Trophoblast cell (in vitro differentiated cells and primary cell): ENCODE measurements at regions not wholly inside any gene's neighbourhood (a gene's known extent, or its start where the extent isn't known, plus 50 kb on each side); places are given as distances from the start of the nearest gene placed in this dataset.

Experiments used
- DNase-seq, 2 donors: peaks; one replicate each; pipeline ENCODE4 v3.0.0-alpha.2; 2016
- H2AFZ ChIP-seq: 2 replicates; pipeline ENCODE4 v1.6.1; 2013; ENCODE audit warnings: low read length, moderate library complexity, mild to moderate bottlenecking; ENCODE audit not compliant: insufficient read depth, poor library complexity
- H2AK5ac ChIP-seq: 2 replicates; pipeline ENCODE4 v1.6.1; 2013; ENCODE audit warnings: mild to moderate bottlenecking, low read length
- H2BK120ac ChIP-seq: 2 replicates; pipeline ENCODE4 v1.6.1; 2013; ENCODE audit warnings: low read length, mild to moderate bottlenecking, moderate library complexity; ENCODE audit not compliant: insufficient read depth, poor library complexity
- H2BK12ac ChIP-seq: 2 replicates; pipeline ENCODE4 v1.6.1; 2013; ENCODE audit warnings: mild to moderate bottlenecking, low read length, moderate library complexity
- H2BK5ac ChIP-seq: 2 replicates; pipeline ENCODE4 v1.6.1; 2013; ENCODE audit warnings: low read length, low read depth, moderate library complexity, mild to moderate bottlenecking; ENCODE audit not compliant: poor library complexity
- H3K14ac ChIP-seq: 2 replicates; pipeline ENCODE4 v1.6.1; 2013; ENCODE audit warnings: mild to moderate bottlenecking, low read length
- H3K18ac ChIP-seq: 2 replicates; pipeline ENCODE4 v1.6.1; 2013; ENCODE audit warnings: mild to moderate bottlenecking, low read length
- H3K23ac ChIP-seq: 2 replicates; pipeline ENCODE4 v1.6.1; 2013; ENCODE audit warnings: low read length
- H3K27ac ChIP-seq: 2 replicates; pipeline ENCODE4 v1.5.1; 2013; ENCODE audit warnings: low read depth, mild to moderate bottlenecking, inconsistent platforms, low read length, moderate library complexity
- H3K27me3 ChIP-seq: 2 replicates; pipeline ENCODE4 v1.6.1; 2013; ENCODE audit warnings: inconsistent platforms, mild to moderate bottlenecking, low read length, moderate library complexity; ENCODE audit not compliant: insufficient read depth
- H3K36me3 ChIP-seq, 2 experiments: 1 replicate in 1 of 2; 2 replicates in 1 of 2; pipeline ENCODE4 v1.6.1; 2013; ENCODE audit warnings: low read length in 2 of 2, mild to moderate bottlenecking in 2 of 2, moderate library complexity in 1 of 2; ENCODE audit not compliant: insufficient read depth in 2 of 2, control insufficient read depth in 1 of 2
- H3K4ac ChIP-seq: 2 replicates; pipeline ENCODE4 v1.6.1; 2013; ENCODE audit warnings: low read depth, mild to moderate bottlenecking, low read length, moderate library complexity
- H3K4me1 ChIP-seq, 2 experiments: 1 replicate in 1 of 2; 2 replicates in 1 of 2; pipeline ENCODE4 v1.6.1; 2013; ENCODE audit warnings: low read length in 2 of 2, mild to moderate bottlenecking in 2 of 2, moderate library complexity in 1 of 2; ENCODE audit not compliant: insufficient read depth in 2 of 2, control insufficient read depth in 1 of 2
- H3K4me2 ChIP-seq: 2 replicates; pipeline ENCODE4 v1.6.1; 2013; ENCODE audit warnings: inconsistent platforms, mild to moderate bottlenecking, low read length, moderate library complexity
- H3K4me3 ChIP-seq: 2 replicates; pipeline ENCODE4 v1.5.1; 2013; ENCODE audit warnings: mild to moderate bottlenecking, low read depth, low read length, inconsistent platforms
- H3K79me1 ChIP-seq: one replicate; pipeline ENCODE4 v1.6.1; 2013; ENCODE audit warnings: low read length
- H3K79me2 ChIP-seq: 2 replicates; pipeline ENCODE4 v1.6.1; 2013; ENCODE audit warnings: low read length, mild to moderate bottlenecking; ENCODE audit not compliant: control insufficient read depth, insufficient read depth, poor library complexity
- H3K9ac ChIP-seq: 2 replicates; pipeline ENCODE4 v1.6.1; 2013; ENCODE audit warnings: mild to moderate bottlenecking, low read length
- H3K9me3 ChIP-seq: 2 replicates; pipeline ENCODE4 v1.6.1; 2013; ENCODE audit warnings: low read depth, mild to moderate bottlenecking, control low read depth, inconsistent platforms, low read length; ENCODE audit not compliant: insufficient read depth
- H4K12ac ChIP-seq: 2 replicates; pipeline ENCODE4 v1.6.1; 2013; ENCODE audit warnings: low read depth, mild to moderate bottlenecking, low read length, moderate library complexity
- H4K8ac ChIP-seq: 2 replicates; pipeline ENCODE4 v1.6.1; 2013; ENCODE audit warnings: low read depth, mild to moderate bottlenecking, low read length, moderate library complexity
- H4K91ac ChIP-seq: one replicate; pipeline ENCODE4 v1.6.1; 2013; ENCODE audit warnings: low read depth, mild to moderate bottlenecking, low read length, moderate library complexity
- WGBS: extraction: QIAGEN DNeasy Blood & Tissue Kit; methylation state at CpG from one replicate; pipeline ENCODE4 v1.1.7; 2013; ENCODE audit warnings: missing lambda C conversion rate; ENCODE audit not compliant: insufficient read length, insufficient coverage; ENCODE audit errors: extremely low coverage; 5-methylcytosine and 5-hydroxymethylcytosine counted together

DNA sequence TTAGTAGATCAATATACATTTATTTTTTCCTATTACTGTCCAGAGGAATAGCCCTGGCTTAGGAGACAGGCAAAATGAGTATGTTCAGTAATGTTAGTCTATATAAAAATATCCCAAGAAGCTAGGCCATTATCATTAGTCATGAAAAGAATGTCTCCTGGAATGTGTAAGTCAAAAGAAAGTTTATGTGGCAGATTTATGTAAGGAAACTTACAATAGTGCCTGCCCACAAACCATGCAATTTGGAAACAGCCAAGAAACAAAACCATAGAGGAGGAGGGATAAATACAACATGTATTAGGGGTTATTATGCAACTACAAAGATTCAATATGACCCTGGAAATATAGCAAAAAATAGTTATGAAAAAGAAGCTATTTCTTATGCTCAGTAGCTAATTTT, 96.3 kb downstream of the NOL4 start:
- no peak overlapping the region for H2BK12ac ChIP-seq
- no peak overlapping the region for H3K4me3 ChIP-seq
- no peak overlapping the region for H4K12ac ChIP-seq
- no peak overlapping the region for H3K4me2 ChIP-seq
- H4K91ac ChIP-seq = no peak overlapping the region
- no peak overlapping the region for H3K23ac ChIP-seq
- H2AK5ac ChIP-seq = no peak overlapping the region
- peak in 1 of 2 donors; percentile 50 for DNase-seq
- H2BK120ac ChIP-seq = no peak overlapping the region
- no peak overlapping the region for H3K18ac ChIP-seq
- no peak overlapping the region for H3K27ac ChIP-seq
- no peak overlapping the region for H2BK5ac ChIP-seq
- H3K9ac ChIP-seq = no peak overlapping the region
- H3K79me2 ChIP-seq = no peaks in the 10 kb centered on the region
- H3K4ac ChIP-seq = no peak overlapping the region
- H2AFZ ChIP-seq = no peak overlapping the region
- no peaks in the 10 kb centered on the region for H3K79me1 ChIP-seq
- H3K9me3 ChIP-seq = no peaks in the 10 kb centered on the region
- no peaks in the 10 kb centered on the region for H3K4me1 ChIP-seq
- no peaks in the 10 kb centered on the region for H3K27me3 ChIP-seq
- no peak overlapping the region for H3K14ac ChIP-seq
- H4K8ac ChIP-seq = no peak overlapping the region
- H3K36me3 ChIP-seq = no peaks in the 10 kb centered on the region

DNA sequence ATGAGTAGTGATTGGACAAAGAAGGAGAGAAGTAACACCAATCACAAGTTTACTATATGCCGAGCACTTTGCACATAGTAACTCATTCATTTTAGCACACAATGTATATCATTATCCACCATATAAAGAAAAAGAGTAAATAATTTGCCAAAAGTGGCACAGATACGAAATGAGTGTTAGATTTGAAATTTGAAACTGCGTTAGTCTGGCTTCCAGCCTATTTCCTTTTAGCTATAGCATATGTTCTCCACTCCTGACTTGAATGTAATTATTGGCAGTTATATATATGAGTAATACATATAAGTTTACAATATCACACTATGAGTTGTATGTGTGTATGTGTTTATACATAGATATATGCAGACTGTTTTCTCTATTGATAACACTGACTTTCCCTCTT, 98.6 kb downstream of the NOL4 start:
- no peak overlapping the region for H2AFZ ChIP-seq
- H3K23ac ChIP-seq = no peak overlapping the region
- no CpG with 5 or more reads among the region's 3 CpGs for WGBS
- H2BK120ac ChIP-seq = no peak overlapping the region
- no peak overlapping the region for H2BK5ac ChIP-seq
- no peak overlapping the region for H3K4me3 ChIP-seq
- H3K14ac ChIP-seq = no peak overlapping the region
- no peak overlapping the region for H3K4me2 ChIP-seq
- no peak overlapping the region for H3K27ac ChIP-seq
- no peak for DNase-seq
- H3K9ac ChIP-seq = no peak overlapping the region
- H2BK12ac ChIP-seq = no peak overlapping the region
- no peak overlapping the region for H3K18ac ChIP-seq
- no peak overlapping the region for H4K8ac ChIP-seq
- no peak overlapping the region for H4K91ac ChIP-seq
- H2AK5ac ChIP-seq = no peak overlapping the region
- peaks cover 0 to 3% of the 10 kb centered on the region in 2 experiments for H3K4me1 ChIP-seq
- H3K36me3 ChIP-seq = no peaks in the 10 kb centered on the region
- no peaks in the 10 kb centered on the region for H3K9me3 ChIP-seq
- no peaks in the 10 kb centered on the region for H3K27me3 ChIP-seq
- H4K12ac ChIP-seq = no peak overlapping the region
- no peaks in the 10 kb centered on the region for H3K79me1 ChIP-seq
- H3K4ac ChIP-seq = no peak overlapping the region
- no peaks in the 10 kb centered on the region for H3K79me2 ChIP-seq

DNA sequence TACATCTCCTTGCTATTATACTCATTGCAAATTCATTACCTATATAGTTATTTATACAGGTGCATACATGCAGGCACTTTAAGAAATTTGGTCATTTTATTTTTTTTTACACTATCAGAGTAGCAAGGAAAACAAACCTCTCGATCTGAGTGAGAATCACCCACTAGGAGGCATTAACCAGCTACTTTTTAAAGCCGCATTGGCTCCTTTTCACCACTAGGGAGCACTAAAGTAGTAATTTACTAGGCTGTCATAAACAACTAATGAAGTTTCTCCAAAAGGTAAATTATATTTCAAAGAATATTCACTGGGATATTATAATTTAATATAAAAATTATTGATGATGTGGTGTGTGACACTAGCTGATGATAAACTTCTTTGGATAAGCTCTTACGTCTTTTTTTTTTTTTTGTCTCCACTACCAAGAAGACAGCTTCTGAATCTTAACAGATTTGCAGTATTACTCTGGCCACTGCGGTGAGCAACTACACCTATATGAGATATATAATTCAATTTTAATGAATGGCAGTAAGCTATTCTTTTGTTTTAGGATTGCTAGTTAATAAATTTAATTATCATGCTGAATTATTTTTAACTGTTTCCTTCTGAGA, 101.9 kb downstream of the NOL4 start:
- Histone ChIP-seq H2BK12ac (no peak overlapping the region), H3K4me2 (no peak overlapping the region), H4K91ac (no peak overlapping the region), H3K27me3 (no peaks in the 10 kb centered on the region), H3K36me3 (no peaks in the 10 kb centered on the region), H3K23ac (no peak overlapping the region), H2AFZ (no peak overlapping the region), H3K18ac (no peak overlapping the region), H3K9ac (no peak overlapping the region), H3K79me2 (no peaks in the 10 kb centered on the region), H4K12ac (no peak overlapping the region), H3K4me3 (no peak overlapping the region), H3K4ac (no peak overlapping the region), H2BK120ac (no peak overlapping the region), H3K27ac (no peak overlapping the region), H2AK5ac (no peak overlapping the region), H3K4me1 (peaks cover 0 to 3% of the 10 kb centered on the region in 2 experiments), H3K14ac (no peak overlapping the region), H4K8ac (no peak overlapping the region), H3K9me3 (no peaks in the 10 kb centered on the region), H3K79me1 (peaks cover 2% of the 10 kb centered on the region), H2BK5ac (no peak overlapping the region)
- no CpG with 5 or more reads among the region's 4 CpGs for WGBS
- peak; percentile 48 to 78 for DNase-seq

DNA sequence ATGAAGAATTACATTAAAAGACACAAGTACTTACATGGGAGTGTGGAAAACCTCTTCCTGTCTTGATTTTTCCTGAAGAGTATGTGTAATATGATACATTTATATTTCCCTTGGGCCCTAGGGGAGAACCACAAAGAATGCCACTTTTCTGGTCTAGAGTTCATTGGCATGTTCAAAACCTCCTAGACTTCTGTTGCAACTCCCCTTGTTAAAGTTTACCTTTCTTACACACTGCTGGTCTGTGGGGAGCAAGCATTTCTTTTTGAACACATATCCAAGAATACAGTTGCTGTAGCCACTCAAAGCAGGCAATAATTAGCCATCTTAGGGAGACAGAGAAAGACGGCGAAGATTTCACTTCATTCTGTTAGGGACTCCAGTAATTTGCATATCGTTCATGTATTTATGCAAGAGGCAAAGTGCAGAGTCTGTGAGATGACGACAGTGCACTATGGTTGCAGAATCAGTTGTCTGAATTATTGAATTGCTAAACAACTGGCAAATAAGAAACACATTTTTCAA, 103.5 kb downstream of the NOL4 start:
- no peak overlapping the region for H3K18ac ChIP-seq
- H3K4ac ChIP-seq = no peak overlapping the region
- H2BK5ac ChIP-seq = no peak overlapping the region
- H3K14ac ChIP-seq = no peak overlapping the region
- H4K8ac ChIP-seq = no peak overlapping the region
- H3K9me3 ChIP-seq = no peaks in the 10 kb centered on the region
- no peak overlapping the region for H2AK5ac ChIP-seq
- H3K4me1 ChIP-seq = peaks cover 0 to 3% of the 10 kb centered on the region in 2 experiments
- H3K9ac ChIP-seq = no peak overlapping the region
- no peak overlapping the region for H3K4me3 ChIP-seq
- H3K79me2 ChIP-seq = no peaks in the 10 kb centered on the region
- H2AFZ ChIP-seq = no peak overlapping the region
- H3K23ac ChIP-seq = no peak overlapping the region
- peak overlapping the region; percentile 19 for H3K27ac ChIP-seq
- H4K12ac ChIP-seq = no peak overlapping the region
- H3K4me2 ChIP-seq = peak overlapping the region; percentile 58
- peak; percentile 66 to 86 for DNase-seq
- no peaks in the 10 kb centered on the region for H3K36me3 ChIP-seq
- no peak overlapping the region for H2BK12ac ChIP-seq
- no peaks in the 10 kb centered on the region for H3K27me3 ChIP-seq
- H4K91ac ChIP-seq = no peak overlapping the region
- WGBS = no CpG with 5 or more reads among the region's 4 CpGs
- H3K79me1 ChIP-seq = peaks cover 2% of the 10 kb centered on the region
- no peak overlapping the region for H2BK120ac ChIP-seq
